ENCODE measurements at regions not wholly inside any gene's neighbourhood (a gene's known extent, or its start where the extent isn't known, plus 50 kb on each side); places are given as distances from the start of the nearest gene placed in this dataset.
"Not testable (repeated sequence)": the region's sequence is repeated elsewhere in the genome, so short reads cannot be mapped to it uniquely, and the experiment has no call there.

DNA sequence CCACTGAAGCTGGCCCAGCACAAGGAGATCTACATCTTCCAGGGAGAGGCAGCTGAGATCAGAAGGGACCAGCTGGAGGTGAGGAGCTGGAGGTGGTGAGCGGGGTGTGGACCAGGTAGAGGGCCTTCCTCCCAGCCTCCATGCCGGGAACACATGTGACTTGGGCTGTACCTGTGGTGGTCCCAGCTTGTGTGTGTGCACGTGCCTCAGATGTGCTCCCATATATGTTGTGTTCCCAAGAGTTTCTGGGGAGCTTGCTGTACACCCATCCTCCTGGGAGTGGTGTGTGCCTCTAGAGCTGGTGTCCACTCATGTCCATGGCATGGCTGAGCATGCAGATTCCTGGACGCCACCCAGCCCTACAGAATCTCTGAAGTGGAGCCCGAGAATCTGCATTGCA, 183.7 kb upstream of the AKAP13 start:
- DNase-seq, result not testable (repeated sequence)

DNA sequence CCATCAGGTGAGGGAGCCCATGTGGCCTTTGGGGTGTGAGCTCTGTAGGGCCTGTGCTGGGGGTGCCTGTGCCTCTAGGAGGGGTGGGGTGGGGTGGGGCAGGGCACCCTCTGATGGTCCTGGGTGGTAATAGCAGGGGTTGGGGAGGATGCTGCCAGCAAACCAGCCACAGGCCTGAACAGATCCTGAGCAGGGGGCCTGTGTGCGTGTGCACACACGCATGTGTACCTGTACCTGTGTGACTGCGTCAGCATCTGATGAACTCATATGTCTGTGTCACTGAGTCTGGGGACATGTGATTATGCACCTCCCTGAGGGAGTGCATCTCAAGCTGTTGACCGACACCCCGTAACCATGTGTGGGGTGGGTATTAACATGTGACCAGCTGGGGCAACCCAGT, 182.8 kb upstream of the AKAP13 start:
- DNase-seq, result not testable (repeated sequence)

DNA sequence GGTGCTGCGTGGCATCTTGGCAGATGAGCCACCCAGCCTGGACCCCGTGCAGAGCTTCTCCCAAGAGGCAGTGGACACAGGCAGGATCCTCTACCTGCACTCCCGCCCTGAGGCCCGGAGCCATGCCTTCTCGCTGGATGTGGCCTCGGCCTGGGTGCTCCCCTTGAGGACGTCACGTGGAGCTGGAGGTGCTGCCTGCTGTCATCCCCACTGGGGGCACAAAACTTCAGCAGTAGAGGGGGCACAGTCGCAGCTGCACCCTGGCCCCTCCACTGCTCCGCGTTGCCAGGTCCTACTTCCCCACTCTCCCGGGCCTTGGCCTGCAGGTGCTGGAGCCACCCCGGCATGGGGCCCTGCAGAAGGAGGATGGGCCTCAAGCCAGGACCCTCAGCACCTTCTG, 182.0 kb upstream of the AKAP13 start:
- not testable (repeated sequence) for DNase-seq

DNA sequence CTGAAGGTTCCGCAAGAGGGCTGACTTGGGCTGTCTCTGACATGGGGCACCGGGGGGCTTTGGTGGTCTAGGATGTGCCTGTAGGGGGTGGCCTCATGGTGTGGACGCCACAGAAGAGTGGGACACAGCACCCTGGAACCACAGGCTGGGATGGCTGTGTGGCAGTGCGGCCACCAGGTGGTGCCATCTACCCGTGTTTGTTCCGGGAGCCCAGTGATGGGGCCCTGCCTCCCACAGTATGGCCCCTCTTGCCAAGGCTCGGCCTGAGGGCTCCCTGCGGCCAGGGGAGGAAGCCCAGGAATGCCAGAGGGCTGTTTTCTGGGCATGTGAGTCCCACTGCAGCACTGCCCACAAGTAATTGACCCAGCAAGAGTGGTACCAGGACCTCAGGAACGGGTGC, 180.2 kb upstream of the AKAP13 start:
- DNase-seq, result not testable (repeated sequence)

DNA sequence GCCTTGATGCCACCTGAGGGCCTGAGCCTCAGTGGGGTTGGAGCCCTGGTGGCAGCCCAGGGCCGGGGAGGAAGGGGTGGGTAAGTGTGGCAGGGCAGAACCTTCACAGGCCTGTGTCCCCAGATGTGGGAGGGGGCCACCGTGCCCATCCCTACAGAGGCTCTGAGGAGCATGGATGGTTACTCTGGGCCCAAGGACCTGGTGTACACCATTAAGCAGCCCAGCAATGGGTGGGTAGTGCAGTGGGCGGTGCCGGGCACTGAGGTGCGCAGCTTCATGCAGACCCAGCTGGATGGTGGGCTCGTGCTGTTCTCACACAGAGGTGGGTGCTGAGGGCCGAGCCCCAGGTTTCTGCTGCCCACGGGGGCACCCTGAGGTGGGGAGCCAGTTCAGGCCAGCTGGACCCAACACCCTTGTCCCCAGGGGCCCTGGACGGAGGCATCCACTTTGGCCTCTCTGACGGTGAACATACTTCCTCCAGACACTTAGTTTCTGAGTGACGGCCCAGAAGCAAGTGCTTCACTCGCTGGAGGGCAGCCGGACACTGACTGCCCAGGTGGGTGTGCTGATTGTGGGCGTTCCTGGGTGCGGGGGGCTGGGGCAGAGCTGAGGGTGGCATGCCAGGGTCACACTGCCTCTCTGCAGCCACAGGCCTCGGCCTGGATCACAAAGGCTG, 179.1 kb upstream of the AKAP13 start:
- not testable (repeated sequence) for DNase-seq

DNA sequence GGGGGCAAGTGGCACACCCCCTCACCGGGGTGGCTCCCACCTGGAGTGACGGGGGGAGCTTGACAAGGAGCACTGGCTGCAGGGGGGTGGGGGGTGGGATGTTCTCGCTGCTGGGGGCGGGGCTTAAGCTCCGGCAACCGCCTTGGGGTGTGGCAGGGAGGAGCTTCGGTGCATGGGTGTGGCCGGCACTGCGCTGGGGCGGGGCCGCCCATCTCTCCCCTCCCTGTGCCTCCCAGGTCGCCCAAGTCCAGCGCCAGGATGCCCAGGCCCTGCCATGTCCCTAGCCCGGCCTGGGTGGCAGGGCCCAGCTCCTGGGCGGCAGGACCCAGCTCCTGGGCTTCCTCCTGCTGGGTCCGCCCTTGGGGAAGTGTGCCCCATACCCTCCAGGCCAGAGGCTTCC, 175.9 kb upstream of the AKAP13 start:
- not testable (repeated sequence) for DNase-seq

DNA sequence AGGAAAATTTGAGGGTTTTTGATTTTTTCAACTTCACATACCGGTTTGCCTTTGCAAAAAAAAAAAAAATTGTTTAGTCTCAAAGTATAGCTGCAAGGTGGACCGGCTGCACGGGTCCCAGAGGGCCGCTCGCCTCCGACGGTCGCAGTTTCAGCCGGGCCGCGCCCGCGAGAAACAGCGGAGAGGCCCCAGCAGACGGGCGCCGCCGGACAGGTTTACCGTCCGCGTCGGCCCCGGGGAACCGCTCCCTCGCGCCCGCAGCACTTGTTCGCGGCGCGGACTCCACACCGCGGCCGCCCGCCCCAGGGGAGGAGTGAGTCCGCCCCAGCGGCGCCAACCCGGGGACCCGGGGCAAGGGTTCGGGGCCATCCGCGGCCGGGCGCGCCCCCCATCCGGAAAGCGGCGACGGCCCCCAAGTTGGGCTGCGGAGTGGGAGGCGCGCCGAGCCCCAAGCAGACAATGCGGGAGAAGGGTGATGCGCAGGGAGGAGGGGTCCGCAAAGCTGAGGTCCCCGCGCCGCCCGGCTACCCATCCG, 146.5 kb upstream of the AKAP13 start:
- DNase-seq, result not testable (repeated sequence)

DNA sequence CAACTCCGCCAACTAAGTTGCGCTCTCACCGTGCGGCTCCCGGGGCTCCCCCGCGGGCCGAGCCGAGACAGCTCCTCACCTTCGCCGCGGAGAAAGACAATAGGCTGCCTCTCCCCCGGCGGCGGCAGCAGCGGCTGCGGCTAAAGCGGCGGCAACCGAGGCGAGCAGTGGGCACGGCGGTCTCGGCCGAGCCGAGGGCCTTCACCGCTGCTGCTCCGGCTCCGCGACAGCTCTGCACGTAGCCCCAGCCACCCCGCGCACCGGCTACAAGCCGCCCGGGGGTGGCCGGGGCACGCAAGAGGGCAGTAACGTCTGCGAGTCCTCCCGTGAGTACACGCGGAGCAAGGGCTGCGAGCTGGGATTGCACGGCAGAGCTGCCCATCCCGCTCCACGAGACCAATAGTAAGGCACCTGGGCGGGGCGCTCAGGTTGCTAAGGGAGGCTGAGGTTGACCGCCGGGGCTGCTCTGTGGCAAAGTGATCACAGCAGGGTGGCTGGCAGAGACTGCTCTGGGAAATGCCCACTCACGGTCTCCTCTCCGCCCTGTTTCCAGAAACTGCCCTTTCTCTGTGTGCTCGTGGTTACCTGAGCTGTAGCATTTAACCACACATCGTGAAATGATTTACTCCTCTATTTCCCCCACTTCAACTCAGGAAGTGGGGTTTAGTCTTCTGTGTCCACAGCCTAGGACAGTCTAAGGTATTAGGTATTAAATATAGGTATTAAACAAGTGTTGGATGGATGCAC, 145.8 kb upstream of the AKAP13 start:
- not testable (repeated sequence) for DNase-seq

DNA sequence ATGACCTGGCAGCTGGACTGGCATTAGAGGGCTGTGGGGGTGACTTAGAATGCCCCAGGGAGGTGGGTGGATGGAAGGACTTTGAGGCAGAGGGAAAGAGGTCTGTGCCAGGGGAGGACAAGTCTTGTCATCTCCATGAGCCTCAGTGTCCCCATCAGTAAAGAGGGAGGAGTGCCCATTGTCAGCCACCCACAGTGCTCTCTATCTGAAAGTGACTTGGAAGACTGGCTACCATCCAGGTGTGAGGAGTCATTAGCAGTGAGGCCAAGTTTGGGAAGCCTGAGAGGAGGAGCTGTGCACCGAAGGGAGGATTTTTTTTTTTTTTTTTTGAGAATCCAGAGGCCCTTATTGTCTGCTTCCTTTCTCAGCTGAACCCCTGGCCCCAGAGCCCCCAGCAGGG, 136.3 kb upstream of the AKAP13 start:
- DNase-seq, result not testable (repeated sequence)

DNA sequence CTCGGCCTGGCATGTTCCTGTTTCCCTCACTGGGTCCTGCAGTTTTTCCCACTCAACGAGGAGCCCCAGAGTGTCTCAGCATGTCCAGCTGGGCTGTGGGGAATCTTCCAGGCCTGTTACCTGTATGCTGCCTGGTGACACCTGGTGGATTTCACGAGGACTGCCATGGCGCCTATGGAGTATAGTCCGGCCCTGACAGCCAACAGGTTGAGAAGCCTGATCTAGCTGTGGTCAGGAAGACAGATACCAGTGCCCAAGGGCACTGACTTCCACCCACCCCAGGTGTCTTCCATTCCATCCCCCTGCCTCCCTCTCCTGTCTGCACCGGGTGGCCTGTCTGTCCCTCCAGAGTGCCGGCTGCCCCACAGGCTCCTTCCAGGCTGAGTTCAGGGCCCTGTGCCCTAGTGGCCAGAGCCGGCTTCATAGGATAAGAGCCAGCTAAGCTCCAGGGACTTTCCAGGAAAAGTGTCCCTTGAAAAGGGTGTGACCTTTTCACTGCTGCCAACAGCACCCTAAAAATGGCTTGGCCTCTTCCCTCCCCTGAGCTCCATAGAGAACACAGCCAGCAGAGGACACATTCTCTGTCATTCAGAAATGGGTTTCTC, 129.4 kb upstream of the AKAP13 start:
- not testable (repeated sequence) for DNase-seq

DNA sequence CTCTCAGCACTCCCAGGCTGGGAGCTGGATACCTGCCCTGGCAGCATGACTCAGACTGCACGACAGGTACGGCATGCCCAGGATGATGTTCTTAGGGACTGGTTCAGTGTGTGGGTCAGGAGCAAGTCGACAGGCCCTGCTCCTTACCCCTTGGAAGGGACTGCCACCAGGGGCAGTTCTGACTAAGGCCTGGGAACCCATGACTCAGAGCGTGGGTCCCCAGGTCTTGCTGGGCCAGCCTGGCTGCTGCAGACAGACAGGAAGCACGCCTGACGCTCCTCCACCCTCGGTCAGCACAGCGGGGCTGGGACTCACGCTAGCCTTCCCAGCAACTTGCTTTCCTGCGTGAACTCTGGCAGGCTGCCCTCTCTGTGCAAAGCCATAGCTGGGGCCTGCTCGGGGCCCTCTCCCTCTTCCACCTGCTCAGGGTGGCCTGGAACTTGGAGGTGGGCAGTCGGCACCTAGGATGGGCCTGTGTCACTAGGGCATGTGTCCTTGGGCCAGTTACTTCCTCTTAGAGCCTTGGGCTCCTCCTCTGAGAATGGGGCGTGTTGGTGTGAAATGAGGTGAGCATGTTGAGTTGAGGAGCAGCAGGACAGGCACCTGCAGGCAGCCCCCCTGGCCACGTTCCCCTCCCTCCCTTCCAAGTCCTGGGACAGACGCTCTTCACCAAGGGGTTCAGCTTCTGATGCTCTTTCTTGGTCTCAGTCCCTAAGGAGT, 127.0 kb upstream of the AKAP13 start:
- DNase-seq, result not testable (repeated sequence)

DNA sequence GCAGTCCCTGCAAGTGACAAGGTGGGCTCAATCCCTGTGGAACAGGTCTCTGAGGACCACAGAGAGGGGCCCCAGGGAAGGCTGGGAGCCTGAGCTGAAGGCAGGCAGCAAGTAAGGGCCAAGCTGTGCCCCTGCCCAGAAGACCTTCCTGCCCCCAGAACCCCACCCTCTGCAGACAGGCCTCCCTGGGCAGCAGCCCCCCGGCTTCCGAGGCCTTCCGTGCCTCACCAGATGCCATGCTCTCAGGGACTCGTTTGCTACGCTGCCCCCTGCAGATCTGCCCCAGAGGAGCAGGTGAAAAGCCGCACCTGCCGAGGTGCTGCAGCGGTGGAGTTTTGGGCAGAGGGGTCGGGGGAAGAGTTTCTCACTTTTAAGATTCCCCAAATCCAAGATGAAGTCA, 125.4 kb upstream of the AKAP13 start:
- not testable (repeated sequence) for DNase-seq

DNA sequence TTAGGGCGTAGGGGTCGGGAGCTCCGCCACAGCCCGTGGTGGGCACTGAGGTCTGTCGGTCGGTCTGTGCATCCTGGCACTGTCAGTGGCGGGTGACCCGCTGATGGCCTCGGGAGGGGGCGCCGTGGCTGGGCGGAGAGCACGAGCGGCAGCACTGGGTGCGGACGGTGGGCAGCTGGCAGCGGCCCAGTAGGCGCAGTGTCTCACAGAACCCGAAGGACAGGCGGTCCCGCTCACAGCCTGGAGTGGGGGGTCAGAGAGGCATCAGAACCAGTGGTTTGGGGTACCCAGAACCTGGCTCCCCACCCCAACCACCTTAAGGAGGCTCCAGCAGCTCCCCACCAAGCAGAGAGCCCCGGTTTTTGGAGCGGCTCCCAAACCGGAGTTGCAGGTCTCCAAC, 124.9 kb upstream of the AKAP13 start:
- not testable (repeated sequence) for DNase-seq

DNA sequence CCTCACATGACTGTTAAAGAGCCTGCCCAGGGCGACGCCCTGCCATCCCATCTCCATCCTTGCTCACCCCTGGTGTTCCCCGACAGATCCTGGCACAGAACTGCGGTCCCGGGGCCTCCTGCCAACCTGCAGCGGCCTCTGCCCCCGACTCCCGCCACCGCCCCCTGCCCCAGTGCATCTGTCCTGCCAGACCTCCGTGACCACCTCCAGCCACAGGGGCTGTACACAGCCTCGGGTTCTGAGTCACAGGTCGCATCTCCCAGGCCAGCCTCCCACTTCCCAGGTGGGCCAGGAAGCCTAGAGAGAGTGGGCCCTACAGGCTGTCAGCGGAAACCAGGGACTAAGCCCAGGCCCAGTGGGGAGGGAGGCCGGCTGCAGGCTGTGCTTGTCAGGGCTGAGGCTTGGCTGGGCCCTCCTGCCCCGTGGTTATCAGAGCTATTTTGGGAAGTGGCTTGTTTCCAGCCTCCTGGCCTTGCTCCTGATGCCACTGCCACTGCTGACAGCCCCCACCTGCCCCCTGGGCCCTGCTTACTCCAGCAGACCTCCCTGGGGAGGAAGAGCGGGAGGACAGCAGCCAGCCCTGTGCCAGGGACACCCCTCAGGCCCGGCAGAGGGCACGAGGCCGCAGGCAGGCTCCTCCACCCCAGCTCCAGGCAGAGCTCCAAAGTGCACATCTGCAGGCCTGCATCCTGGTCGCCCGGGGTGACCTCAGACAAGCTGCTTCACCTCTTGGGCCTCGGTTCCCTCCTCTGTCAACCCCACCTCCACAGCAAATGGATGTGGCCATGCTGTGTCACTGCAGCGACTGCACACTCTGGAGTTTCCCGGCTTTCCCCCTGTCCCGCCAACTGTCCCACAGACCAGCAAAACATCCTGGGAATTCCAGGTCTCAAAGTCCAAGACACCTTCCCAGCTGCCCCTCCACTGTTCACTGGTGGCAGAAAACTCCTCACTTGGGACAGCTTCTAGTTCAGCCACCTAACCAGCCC, 124.1 kb upstream of the AKAP13 start:
- DNase-seq, result not testable (repeated sequence)

DNA sequence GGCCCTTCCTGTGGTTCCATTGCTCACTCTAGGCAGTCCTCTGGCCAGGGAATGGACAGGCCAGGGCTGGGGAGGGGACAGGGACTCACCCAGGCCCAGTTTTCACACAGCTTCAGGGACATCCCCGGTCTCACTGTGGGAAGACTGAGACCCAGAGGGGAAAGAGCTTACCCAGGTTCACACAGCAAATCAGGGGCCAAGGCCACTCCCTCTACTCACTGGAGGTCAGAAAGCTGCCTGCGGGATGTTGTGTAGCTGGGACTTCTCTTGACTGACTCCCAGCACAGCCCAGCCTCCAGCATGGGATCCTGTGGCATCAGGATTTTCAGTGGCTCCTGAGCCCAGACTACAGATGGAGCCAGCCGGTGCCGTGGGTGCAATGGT, 122.3 kb upstream of the AKAP13 start:
- DNase-seq, result not testable (repeated sequence)

DNA sequence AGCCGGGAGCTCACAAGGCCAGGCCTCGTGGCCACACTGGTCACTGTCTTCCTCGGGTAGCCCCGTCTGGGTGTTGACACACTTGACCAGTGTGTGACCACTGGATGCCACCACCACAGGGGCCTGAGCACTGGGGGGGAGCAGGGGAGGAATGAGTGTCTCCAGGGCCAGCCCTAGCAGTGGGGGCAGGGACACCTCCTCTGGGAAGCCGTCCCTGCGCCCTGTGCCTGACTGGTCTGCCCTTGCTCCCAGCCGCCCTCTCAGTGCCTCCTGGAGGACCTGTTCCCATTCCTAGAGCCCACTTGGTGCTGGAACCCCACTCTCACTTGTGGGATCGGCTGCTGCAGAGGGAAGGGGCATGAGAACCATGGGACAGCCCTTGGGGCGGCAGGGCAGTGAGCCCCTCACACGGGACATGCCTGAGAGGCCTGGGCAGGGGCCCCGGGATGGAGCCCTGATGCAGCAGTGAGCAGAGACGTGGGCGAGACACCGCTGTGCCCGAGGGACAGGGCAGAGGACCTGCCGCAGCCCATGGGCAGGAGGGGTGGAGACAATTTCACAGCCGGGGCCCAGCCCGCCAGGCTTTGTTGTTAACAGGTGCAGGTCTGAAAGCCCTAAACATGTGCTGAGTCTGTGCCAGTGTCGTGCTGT, 121.7 kb upstream of the AKAP13 start:
- not testable (repeated sequence) for DNase-seq

DNA sequence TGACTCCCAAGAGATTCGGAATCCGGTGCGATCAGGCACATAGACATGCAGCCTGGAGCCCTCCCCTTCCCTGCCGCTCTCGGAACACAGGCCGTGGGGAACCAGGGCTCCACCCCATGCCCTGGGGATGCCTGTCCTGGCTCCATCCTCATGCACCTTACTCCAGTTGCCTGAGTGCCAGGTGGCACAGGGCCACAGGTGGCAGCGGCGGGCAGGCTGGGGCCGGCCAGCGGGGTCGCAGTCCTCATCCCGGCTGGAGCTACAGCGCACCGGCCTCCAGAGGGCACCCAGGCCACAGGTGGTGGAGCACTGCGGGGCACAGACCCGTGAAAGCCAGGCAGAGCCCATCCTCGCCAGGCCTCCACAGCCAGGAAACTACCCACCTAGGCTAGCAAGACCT, 119.9 kb upstream of the AKAP13 start:
- not testable (repeated sequence) for DNase-seq

DNA sequence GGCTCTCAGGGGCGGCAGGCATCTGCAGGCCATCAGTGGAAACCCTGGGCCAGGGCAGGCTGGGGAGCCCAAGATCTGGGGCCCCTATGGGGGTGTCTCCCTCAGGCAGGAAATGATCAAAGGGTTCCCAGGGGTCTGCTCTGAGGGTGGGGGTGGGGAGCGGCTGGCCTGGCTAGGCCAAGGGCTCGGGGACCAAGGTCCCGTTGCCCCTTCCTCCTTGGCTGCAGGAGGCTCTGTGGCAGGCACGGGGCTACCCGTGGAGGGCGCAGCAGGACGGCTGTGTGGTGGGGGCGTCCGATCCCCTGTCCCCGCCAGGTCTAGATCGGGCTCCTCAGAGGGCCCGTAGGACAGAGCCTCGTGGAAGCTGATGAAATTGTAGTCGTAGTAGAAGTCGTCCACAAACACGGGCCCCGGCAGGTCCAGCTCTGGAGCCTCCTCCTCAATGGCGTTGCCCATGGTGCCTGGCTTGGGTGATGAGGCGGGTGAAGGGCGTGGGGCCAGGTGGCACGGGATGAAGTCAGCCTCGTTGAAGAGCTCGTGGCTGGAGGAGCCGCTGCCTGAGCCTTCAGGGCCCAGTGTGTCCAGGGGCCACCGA, 117.8 kb upstream of the AKAP13 start:
- DNase-seq, result not testable (repeated sequence)

DNA sequence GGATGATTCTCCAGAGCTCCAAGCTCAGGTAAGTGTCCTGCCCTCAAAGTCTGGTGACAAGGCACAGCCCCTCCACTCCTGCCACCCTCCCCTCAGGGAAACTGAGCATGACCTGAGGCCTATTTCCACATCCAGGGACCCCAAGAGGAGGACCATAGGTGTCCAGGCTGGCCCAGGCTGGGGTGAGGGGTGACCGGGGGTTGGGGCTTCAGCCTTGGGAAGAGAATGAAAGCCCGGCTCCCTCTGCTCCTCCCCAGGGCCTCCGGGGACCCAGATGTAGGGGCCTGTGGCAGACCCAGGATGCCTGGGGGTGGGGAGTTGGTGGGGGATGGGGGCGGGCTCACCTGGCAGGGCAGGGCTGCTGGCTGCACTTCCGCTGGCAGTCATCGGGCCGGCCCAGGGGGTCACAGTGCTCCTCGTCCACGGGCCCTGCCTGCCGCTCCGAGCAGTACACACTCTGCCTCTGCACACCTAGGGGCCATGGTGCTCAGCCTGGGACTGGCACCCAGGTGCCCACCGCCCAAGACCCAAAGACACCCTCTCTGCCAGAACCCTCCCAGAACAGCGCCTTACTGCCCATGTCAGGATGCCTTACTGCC, 116.5 kb upstream of the AKAP13 start:
- not testable (repeated sequence) for DNase-seq

DNA sequence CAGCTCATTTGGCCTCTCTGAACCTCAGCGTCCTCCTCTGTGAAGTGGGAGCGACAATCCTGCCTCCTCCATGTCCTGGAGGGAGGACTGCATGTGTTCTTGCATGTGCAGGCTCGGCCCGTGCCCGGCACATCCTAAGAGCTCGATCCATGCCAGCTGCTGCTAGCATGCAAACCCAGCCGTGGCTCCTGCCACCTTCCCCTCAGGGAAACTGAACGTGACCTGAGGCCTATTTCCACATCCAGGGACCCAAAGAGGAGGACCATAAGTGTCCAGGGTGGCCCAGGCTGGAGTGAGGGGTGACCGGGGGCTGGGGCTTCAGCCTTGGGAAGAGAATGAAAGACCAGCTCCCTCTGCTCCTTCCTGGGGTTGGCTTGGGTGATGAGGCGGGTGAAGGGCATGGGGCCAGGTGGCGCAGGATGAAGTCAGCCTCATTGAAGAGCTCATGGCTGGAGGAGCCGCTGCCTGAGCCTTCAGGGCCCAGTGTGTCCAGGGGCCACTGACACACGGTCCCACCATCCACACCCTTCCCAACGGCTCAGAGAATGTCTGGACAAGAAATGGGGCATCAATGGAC, 115.7 kb upstream of the AKAP13 start:
- not testable (repeated sequence) for DNase-seq

Data from NCI-H510A (cell line).